H1 (cell line): ENCODE measurements at regions not wholly inside any gene's neighbourhood (a gene's known extent, or its start where the extent isn't known, plus 50 kb on each side); places are given as distances from the start of the nearest gene placed in this dataset.

ENCODE experiments used
- ATF2 ChIP-seq: IDR thresholded peaks from 2 replicates; pipeline ENCODE4 v1.6.1; 2012; ENCODE audit warnings: low read length, inconsistent platforms
- CBX8 ChIP-seq: fragments of 300-800, 300-1000 bp; sonication (generic); IDR thresholded peaks from 2 replicates; pipeline ENCODE4 v1.7.1; 2016; ENCODE audit warnings: low read depth, low read length, borderline replicate concordance
- CHD7 ChIP-seq: fragments of 300-600 bp; sonication (generic); IDR thresholded peaks from 2 replicates; pipeline ENCODE4 v1.7.1; 2012; ENCODE audit warnings: low read length, moderate library complexity, mild to moderate bottlenecking, inconsistent platforms; ENCODE audit not compliant: insufficient replicate concordance
- GTF2F1 ChIP-seq: IDR thresholded peaks from 2 replicates; pipeline ENCODE4 v1.6.1; 2012; ENCODE audit warnings: low read depth, low read length, improper control_type of control experiment, borderline replicate concordance
- MAFK ChIP-seq: IDR thresholded peaks from 2 replicates; pipeline ENCODE4 v1.6.1; 2012; ENCODE audit warnings: low read depth, mild to moderate bottlenecking, improper control_type of control experiment, low read length
- RNF2 ChIP-seq: fragments of 200-900, 300-1000 bp; sonication (generic); IDR thresholded peaks from 2 replicates; pipeline ENCODE4 v1.7.1; 2016; ENCODE audit warnings: borderline replicate concordance, low read depth, mild to moderate bottlenecking, antibody characterized with exemption, low read length; ENCODE audit not compliant: poor library complexity, severe bottlenecking; ENCODE audit errors: missing control alignments
- SIN3A ChIP-seq, 2 experiments: IDR thresholded peaks in 1 of 2; conservative IDR thresholded peaks in 1 of 2; 2 replicates each; pipeline ENCODE4 v1.6.1; 2011 to 2012; ENCODE audit warnings: low read length in 2 of 2, improper control_type of control experiment in 1 of 2, low read depth in 1 of 2, mild to moderate bottlenecking in 1 of 2
- SP4 ChIP-seq: IDR thresholded peaks from 2 replicates; pipeline ENCODE4 v1.6.1; 2012; ENCODE audit warnings: low read length, inconsistent platforms
- ZNF274 ChIP-seq: IDR thresholded peaks from 2 replicates; pipeline ENCODE4 v1.7.0; 2012; ENCODE audit warnings: low read length, borderline replicate concordance; ENCODE audit errors: extremely low read depth

- TF ChIP-seq CHD7 (no peak), ZNF274 (no peak), SP4 (no peak), SIN3A (conservative IDR thresholded peaks at IDR 0.05 in 1 of 2, IDR thresholded peaks at IDR 0.05 in 1 of 2; ENCODE audit: low read depth in 1 of 2, low read length in 2 of 2) (no peak), ATF2 (no peak), MAFK (no peak), GTF2F1 (no peak), RNF2 (no peak), CBX8 (no peak)
Observed at GRCh38 chr5:120173125-120173524, 291.0 kb upstream of the PRR16 start (continued).
